ENCODE measurements at regions not wholly inside any gene's neighbourhood (a gene's known extent, or its start where the extent isn't known, plus 50 kb on each side); places are given as distances from the start of the nearest gene placed in this dataset.

- Mint-ChIP-seq H3K4me1 (no peaks in the 10 kb centered on the region), H3K4me3 (no peak overlapping the region), H3K9me3 (ENCODE audit: insufficient read depth) (no peaks in the 10 kb centered on the region), H3K27ac (no peak overlapping the region), H3K27me3 (peaks cover 4% of the 10 kb centered on the region)
- H3K27me3 ChIP-seq (replicated peaks in 1 of 4; ENCODE audit: control extremely low read depth in 1 of 4, control insufficient read depth in 3 of 4, insufficient read depth in 4 of 4, low read length in 3 of 4): peaks cover 0 to 5% (median 0%) of the 10 kb centered on the region in 4 experiments
- H3K9ac ChIP-seq (ENCODE audit: low read length): no peak overlapping the region
- H3K36me3 ChIP-seq (replicated peaks in 1 of 2; ENCODE audit: control extremely low read depth in 1 of 2, control insufficient read depth in 1 of 2, extremely low read depth in 1 of 2, insufficient read depth in 2 of 2, low read length in 1 of 2): no peaks in the 10 kb centered on the region
- H3K4me3 ChIP-seq (ENCODE audit: control extremely low read depth in 1 of 5, extremely low read depth in 1 of 5, insufficient read depth in 1 of 5, low read depth in 2 of 5, low read length in 4 of 5): no peak overlapping the region
- ChIA-PET POLR2A (no interaction called here), CTCF (no interaction called here)
- WGBS (ENCODE audit: insufficient coverage): 95% methylated on average over 14 of the region's 14 CpGs
- TF ChIP-seq EZH2 (IDR thresholded peaks at IDR 0.05; ENCODE audit: borderline replicate concordance, insufficient read depth, low read depth, low read length, poor library complexity, severe bottlenecking) (no peak), CTCF (IDR thresholded peaks at IDR 0.05) (no peak)
- intact Hi-C loops (cut with micrococcal nuclease): no loop called here
- H3K9me3 ChIP-seq (ENCODE audit: control extremely low read depth in 1 of 3, control insufficient read depth in 2 of 3, insufficient read depth in 1 of 3, low read length in 2 of 3): peaks cover 0 to 18% (median 0%) of the 10 kb centered on the region in 3 donors
- no peak overlapping the region for H2AFZ ChIP-seq (ENCODE audit: insufficient read depth, low read depth, low read length, poor library complexity, severe bottlenecking)
- no peak for DNase-seq
- no peaks in the 10 kb centered on the region for H4K20me1 ChIP-seq (ENCODE audit: control insufficient read depth, insufficient read depth, low read length, poor library complexity, severe bottlenecking)
- no peaks in the 10 kb centered on the region for H3K4me1 ChIP-seq (ENCODE audit: control insufficient read depth in 2 of 2, insufficient read depth in 2 of 2, low read length in 2 of 2)
- H3K27ac ChIP-seq (ENCODE audit: low read length in 2 of 2): no peak overlapping the region
- no peak overlapping the region for H3K4me2 ChIP-seq (replicated peaks; ENCODE audit: low read depth, low read length, poor library complexity, severe bottlenecking)
- H3K79me2 ChIP-seq (ENCODE audit: control insufficient read depth, insufficient read depth, low read length): no peaks in the 10 kb centered on the region
- no peak for ATAC-seq (ENCODE audit: low read depth)
Measured at GRCh38 chr9:21695443-21695842, 107.0 kb upstream of the MTAP start.

- intact Hi-C loops (cut with micrococcal nuclease): no loop called here
- no peaks in the 10 kb centered on the region for H3K36me3 ChIP-seq (replicated peaks in 1 of 2; ENCODE audit: control extremely low read depth in 1 of 2, control insufficient read depth in 1 of 2, extremely low read depth in 1 of 2, insufficient read depth in 2 of 2, low read length in 1 of 2)
- H3K4me3 Mint-ChIP-seq: no peak overlapping the region
- H3K27me3 ChIP-seq (replicated peaks in 1 of 4; ENCODE audit: control extremely low read depth in 1 of 4, control insufficient read depth in 3 of 4, insufficient read depth in 4 of 4, low read length in 3 of 4): peaks cover 0 to 2% (median 0%) of the 10 kb centered on the region in 4 experiments
- POLR2A ChIA-PET: no interaction called here
- no peak for ATAC-seq (ENCODE audit: low read depth)
- no peak overlapping the region for H3K27ac ChIP-seq (ENCODE audit: low read length in 2 of 2)
- H3K4me1 ChIP-seq (ENCODE audit: control insufficient read depth in 2 of 2, insufficient read depth in 2 of 2, low read length in 2 of 2): no peaks in the 10 kb centered on the region
- H3K4me1 Mint-ChIP-seq: no peaks in the 10 kb centered on the region
- 95% methylated on average over 25 of the region's 25 CpGs for whole genome bisulfite sequencing (ENCODE audit: insufficient coverage)
- H4K20me1 ChIP-seq (ENCODE audit: control insufficient read depth, insufficient read depth, low read length, poor library complexity, severe bottlenecking): no peaks in the 10 kb centered on the region
- H3K9me3 ChIP-seq (ENCODE audit: control extremely low read depth in 1 of 3, control insufficient read depth in 2 of 3, insufficient read depth in 1 of 3, low read length in 2 of 3): peaks cover 0 to 18% (median 0%) of the 10 kb centered on the region in 3 donors
- H3K27me3 Mint-ChIP-seq: peaks cover 4% of the 10 kb centered on the region
- no peak overlapping the region for H3K4me3 ChIP-seq (ENCODE audit: control extremely low read depth in 1 of 5, extremely low read depth in 1 of 5, insufficient read depth in 1 of 5, low read depth in 2 of 5, low read length in 4 of 5)
- no peak for DNase-seq
- H3K79me2 ChIP-seq (ENCODE audit: control insufficient read depth, insufficient read depth, low read length): no peaks in the 10 kb centered on the region
- no peak overlapping the region for H3K27ac Mint-ChIP-seq
- no peak overlapping the region for H3K9ac ChIP-seq (ENCODE audit: low read length)
- TF ChIP-seq CTCF (IDR thresholded peaks at IDR 0.05) (no peak), EZH2 (IDR thresholded peaks at IDR 0.05; ENCODE audit: borderline replicate concordance, insufficient read depth, low read depth, low read length, poor library complexity, severe bottlenecking) (no peak)
- CTCF ChIA-PET: no interaction called here
- no peak overlapping the region for H2AFZ ChIP-seq (ENCODE audit: insufficient read depth, low read depth, low read length, poor library complexity, severe bottlenecking)
- no peak overlapping the region for H3K4me2 ChIP-seq (replicated peaks; ENCODE audit: low read depth, low read length, poor library complexity, severe bottlenecking)
- no peaks in the 10 kb centered on the region for H3K9me3 Mint-ChIP-seq (ENCODE audit: insufficient read depth)
Measured at GRCh38 chr9:21695874-21696341, 106.5 kb upstream of the MTAP start.
